G401 (cell line): ENCODE measurements at regions not wholly inside any gene's neighbourhood (a gene's known extent, or its start where the extent isn't known, plus 50 kb on each side); places are given as distances from the start of the nearest gene placed in this dataset.

ENCODE experiments used
- DNase-seq: peaks from one replicate; pipeline ENCODE4 v3.0.0-alpha.2; 2015; ENCODE audit warnings: low spot score
- in situ Hi-C: cut with HindIII; loops from 2 replicates; pipeline ENCODE4 v1.10.0; 2016; ENCODE audit warnings: low sequenced_read_pairs, mixed read lengths

DNA sequence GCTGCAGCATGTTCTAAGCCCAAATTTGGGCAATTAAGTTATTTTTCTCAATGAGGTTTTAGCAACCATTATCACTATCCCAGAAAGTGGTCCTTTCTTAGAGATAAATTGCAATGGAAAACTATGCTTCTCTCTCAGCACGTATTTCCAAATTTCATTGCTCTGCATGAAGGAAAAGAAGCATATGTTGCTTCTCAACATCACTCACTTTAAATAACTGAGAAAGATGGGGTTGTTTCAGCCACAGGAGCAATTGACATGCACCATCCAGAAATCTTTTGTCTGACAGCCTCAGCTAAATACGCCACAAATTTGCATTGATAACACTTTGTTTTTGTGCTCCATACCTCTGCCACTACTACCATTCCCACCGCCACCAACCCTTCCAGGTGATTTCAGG, 157.6 kb upstream of the PKN2 start:
- no peak for DNase-seq
- in situ Hi-C loops, result no loop called here

DNA sequence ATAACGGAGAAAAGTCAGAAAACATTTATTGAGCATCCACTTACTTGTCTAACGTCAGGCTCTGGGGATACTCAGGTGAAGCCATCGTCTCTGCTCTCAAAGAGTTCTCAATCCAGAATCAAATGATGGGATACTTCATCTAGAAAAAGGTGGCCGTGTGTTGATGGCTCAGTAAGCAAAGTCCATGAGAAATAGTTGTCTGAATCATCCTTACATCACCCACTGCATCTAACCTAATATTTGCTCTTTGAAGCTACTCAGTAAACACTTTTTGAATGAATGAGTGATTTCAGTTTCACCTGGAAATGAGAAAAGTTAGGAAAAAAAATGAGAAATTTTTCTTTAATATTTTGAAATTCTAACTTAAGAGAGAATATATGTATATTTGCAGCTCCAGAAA, 155.3 kb upstream of the PKN2 start:
- DNase-seq, result no peak
- in situ Hi-C loops, result no loop called here

DNA sequence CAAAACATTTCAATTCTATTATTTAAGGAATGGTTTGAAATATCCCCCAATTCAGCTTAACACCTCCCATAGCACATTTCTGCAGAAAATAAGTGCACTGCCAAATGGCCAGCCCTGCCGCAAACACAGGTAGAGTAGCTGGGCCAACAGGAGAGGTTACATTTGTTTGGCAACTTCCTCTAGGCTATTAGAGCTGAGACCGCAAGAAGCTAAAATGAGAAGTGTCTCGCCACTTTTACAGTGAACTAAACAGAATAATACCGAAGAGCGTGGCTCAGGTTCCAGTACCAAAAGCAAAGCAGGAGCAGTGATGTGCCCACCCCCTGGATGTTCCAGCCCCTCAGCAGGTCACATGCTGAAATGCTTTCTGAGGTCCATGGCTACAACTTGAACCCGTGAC, 154.5 kb upstream of the PKN2 start:
- no peak for DNase-seq

GRCh38 chr1:88530246-88530645, 153.8 kb upstream of the PKN2 start:
- in situ Hi-C loops, result no loop called here
- DNase-seq, result no peak

More for the DNA sequence above, 154.5 kb upstream of the PKN2 start:
- in situ Hi-C loops, result no loop called here

DNA sequence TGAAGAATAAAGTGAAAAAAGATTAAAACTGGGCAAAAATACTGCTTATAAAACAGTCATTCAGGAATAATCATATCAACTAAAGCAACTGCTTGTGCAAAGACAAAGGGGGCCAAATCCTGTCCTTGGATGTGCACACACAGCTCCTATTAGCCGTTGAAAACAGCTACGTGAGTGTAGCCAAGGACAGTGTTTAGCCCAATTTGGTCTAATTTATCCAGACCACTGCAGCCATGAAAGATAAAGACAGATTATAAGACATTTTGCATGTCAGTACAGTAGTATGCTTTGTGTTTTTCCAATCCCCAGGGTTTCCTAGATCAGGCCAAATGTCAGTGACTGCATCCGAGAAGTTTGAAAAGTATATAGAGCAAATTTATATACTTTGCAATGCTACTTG, 146.3 kb upstream of the PKN2 start:
- no peak for DNase-seq
- in situ Hi-C loops, result no loop called here

- no peak for DNase-seq
- in situ Hi-C loops, result no loop called here
Measured at GRCh38 chr1:88538222-88538899, 145.7 kb upstream of the PKN2 start.

- in situ Hi-C loops, result no loop called here
- no peak for DNase-seq
Measured at GRCh38 chr1:88540255-88540654, 143.8 kb upstream of the PKN2 start.

- DNase-seq, result no peak
- in situ Hi-C loops, result no loop called here
Measured at GRCh38 chr1:88541596-88541995, 142.5 kb upstream of the PKN2 start.

DNA sequence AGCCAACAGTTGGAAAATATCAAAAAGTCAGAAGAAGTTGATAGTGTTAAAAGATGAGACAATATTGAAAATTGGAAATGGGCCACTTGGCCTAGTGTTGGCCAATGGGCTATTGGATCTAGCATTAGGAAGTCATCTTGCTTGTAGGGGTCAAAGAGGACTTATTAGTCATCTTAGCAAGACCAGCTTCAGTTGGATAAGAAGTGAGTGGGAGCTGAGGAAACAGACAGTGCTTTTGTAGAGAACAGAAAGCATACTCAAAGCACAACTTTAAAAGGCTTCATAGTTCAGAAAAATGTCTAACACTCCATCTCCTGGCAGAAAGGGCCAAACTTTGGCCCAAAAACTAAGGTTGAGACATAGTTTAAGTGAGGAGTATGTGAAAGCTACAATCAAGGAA, 139.9 kb upstream of the PKN2 start:
- no peak for DNase-seq
- in situ Hi-C loops, result no loop called here

- DNase-seq, result peak; percentile 6
- in situ Hi-C loops, result no loop called here
Measured at GRCh38 chr1:88549536-88549935, 134.5 kb upstream of the PKN2 start.

DNA sequence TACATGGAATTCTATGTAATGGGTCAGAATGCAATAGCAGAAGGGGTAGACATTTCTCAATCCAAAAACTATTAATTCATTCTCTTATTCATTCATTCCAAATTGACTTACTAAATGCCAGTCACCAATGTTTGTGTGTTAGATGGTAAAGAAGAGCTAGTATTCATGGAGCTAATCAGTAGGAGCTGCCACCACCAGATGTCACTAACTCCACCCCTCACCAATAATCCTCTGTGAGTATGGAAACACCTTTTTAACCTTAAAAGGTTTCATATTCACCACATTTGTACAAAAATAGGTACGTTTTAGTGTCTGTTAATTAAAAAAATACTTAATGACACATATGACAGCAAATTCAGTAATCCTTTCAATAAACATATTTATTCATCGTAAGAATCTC, 131.8 kb upstream of the PKN2 start:
- DNase-seq, result no peak

GRCh38 chr1:88557014-88557413, 127.1 kb upstream of the PKN2 start:
- no peak for DNase-seq
- in situ Hi-C loops, result no loop called here

More for the DNA sequence above, 131.8 kb upstream of the PKN2 start:
- in situ Hi-C loops, result no loop called here

- DNase-seq, result no peak
- in situ Hi-C loops, result no loop called here
Measured at GRCh38 chr1:88560621-88561020, 123.5 kb upstream of the PKN2 start.

- DNase-seq, result no peak
- in situ Hi-C loops, result no loop called here
Measured at GRCh38 chr1:88562991-88563390, 121.1 kb upstream of the PKN2 start.

GRCh38 chr1:88566615-88567387, 117.3 kb upstream of the PKN2 start:
- no peak for DNase-seq
- in situ Hi-C loops, result no loop called here

DNA sequence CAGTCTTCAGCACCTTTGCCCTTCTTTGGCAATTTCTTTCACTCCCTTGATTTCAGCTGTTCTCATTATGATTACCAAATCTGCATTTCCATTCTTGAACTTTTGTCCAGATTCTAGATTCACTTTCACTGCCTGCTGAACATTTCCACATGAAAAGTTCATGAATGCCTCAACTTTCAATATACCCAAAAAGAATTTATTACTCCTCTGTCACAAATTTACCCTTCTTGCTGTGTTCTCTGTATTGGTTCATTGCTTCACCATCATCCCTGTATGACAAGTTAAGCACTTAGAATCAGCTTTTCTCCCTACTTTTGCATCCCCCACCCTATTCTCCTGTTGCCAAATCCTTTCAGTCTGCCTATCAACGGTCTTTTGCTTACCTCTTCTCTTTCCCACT, 112.6 kb upstream of the PKN2 start:
- in situ Hi-C loops, result no loop called here

GRCh38 chr1:88579598-88579997, 104.5 kb upstream of the PKN2 start:
- DNase-seq, result no peak
- in situ Hi-C loops, result no loop called here

More for the DNA sequence above, 112.6 kb upstream of the PKN2 start:
- DNase-seq, result no peak

DNA sequence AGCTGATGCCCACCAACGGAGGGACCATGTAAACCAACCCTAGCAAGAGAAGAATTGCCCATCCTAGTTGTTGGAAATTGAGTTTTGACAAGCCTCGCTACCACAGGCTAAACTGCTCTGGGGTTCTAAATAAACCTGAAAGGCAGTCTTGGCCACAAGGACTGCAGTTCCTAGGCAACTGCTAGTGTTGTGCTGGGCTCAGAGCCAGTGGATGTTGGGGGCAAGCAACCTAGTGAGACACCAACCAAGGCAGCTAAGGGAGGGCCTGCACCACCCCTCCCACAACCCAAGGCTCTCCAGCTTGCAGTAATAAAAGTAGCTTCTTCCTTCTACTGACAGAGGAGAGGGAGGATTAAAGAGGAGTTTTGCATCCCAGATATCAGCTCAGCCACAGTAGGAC, 102.4 kb upstream of the PKN2 start:
- in situ Hi-C loops, result no loop called here
- no peak for DNase-seq

DNA sequence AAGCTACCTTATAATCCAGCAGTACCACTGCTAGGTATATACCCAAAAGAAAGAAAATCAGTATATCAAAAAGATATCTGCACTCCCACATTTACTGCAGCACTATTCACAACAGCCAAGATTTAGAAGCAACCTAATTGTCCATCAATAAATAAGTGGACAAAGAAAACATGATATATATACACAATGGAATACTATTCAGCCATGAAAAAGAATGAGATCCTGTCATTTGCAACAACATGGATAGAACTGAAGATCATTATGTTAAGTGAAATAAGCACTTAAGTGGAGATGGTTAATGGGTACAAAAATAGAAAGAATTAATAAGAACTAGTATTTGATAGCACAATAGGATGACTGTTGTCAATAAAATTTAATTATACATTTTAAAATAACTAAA, 90.7 kb upstream of the PKN2 start:
- in situ Hi-C loops, result no loop called here
- no peak for DNase-seq

GRCh38 chr1:88595355-88596002, 88.6 kb upstream of the PKN2 start:
- in situ Hi-C loops, result no loop called here
- no peak for DNase-seq
